NT2/D1 (cell line): ENCODE measurements at regions not wholly inside any gene's neighbourhood (a gene's known extent, or its start where the extent isn't known, plus 50 kb on each side); places are given as distances from the start of the nearest gene placed in this dataset.

Source experiments
- DNase-seq: peaks from one replicate; pipeline ENCODE4 v3.0.0-alpha.2; 2011; ENCODE audit warnings: low read depth, low spot score
- H3K27me3 ChIP-seq: 2 replicates; pipeline ENCODE4 v1.6.0; 2011; ENCODE audit warnings: mild to moderate bottlenecking; ENCODE audit not compliant: insufficient read length, insufficient read depth
- H3K36me3 ChIP-seq: 2 replicates; pipeline ENCODE4 v1.6.1; 2011; ENCODE audit warnings: mild to moderate bottlenecking, low read length, mixed read lengths; ENCODE audit not compliant: insufficient read depth, insufficient read length
- H3K4me1 ChIP-seq: 2 replicates; pipeline ENCODE4 v1.5.1; 2011; ENCODE audit not compliant: insufficient read depth, insufficient read length
- H3K4me3 ChIP-seq: 2 replicates; pipeline ENCODE4 v1.5.1; 2011; ENCODE audit warnings: low read depth; ENCODE audit not compliant: insufficient read length
- H3K9ac ChIP-seq: 2 replicates; pipeline ENCODE4 v1.6.0; 2011; ENCODE audit warnings: low read depth; ENCODE audit not compliant: insufficient read length
- H3K9me3 ChIP-seq: 2 replicates; pipeline ENCODE4 v1.5.1; 2011; ENCODE audit warnings: mild to moderate bottlenecking, low read length; ENCODE audit not compliant: insufficient read depth
- SUZ12 ChIP-seq: IDR thresholded peaks from 2 replicates; pipeline ENCODE4 v1.6.1; 2011; ENCODE audit not compliant: insufficient read length, insufficient read depth; ENCODE audit errors: extremely low read depth
- YY1 ChIP-seq: IDR thresholded peaks from 2 replicates; pipeline ENCODE4 v1.6.1; 2011; ENCODE audit not compliant: insufficient read length, insufficient read depth
- ZNF274 ChIP-seq: IDR thresholded peaks from 2 replicates; pipeline ENCODE4 v1.6.1; 2011; ENCODE audit warnings: mild to moderate bottlenecking, low read depth, low read length

DNA sequence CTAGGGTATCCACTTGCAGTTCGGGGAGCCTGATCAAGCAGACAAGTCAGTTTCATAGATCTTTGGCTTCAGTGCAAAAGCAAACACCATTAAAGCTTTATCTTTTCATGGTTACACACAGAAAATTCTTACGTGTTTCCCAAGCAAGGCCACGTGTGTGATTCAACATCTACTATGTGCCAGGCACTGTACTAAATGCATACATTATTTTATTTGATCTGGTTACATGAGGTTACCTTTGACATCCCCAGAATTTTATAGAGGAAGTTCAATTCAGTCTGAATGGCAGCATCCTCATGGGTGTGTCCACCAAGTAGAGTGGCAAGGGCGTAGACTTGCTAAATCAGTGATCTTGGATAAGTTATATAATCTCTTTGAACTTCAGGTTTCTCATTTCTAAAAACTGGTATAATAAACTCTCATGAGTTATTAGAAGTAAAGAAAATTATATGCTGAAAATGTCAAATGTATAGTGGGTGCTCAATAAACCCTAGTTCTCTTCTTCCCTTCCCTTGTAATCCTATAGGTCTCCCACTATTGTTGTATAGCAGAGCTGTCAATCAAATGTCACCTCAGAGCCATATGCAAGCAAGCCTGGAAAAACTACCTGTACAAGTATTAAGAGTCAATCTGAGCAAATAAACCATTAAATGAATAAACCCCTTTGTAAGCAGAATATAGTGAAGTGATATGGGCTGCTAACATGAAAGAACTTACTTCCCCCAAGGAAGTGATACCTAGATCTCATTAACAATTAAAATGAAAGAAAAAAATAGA lies 50.3 kb upstream of the TMX1 start:
- H3K36me3 ChIP-seq: no peaks in the 10 kb centered on the region
- H3K27me3 ChIP-seq: no peaks in the 10 kb centered on the region
- no peaks in the 10 kb centered on the region for H3K4me1 ChIP-seq
- H3K9me3 ChIP-seq: no peaks in the 10 kb centered on the region
- H3K9ac ChIP-seq: no peak overlapping the region
- no peak for TF ChIP-seq ZNF274
- TF ChIP-seq SUZ12: no peak
- TF ChIP-seq YY1: no peak
- H3K4me3 ChIP-seq: no peak overlapping the region
- DNase-seq: no peak
